Left lung (tissue), 4 donors: ENCODE measurements at regions not wholly inside any gene's neighbourhood (a gene's known extent, or its start where the extent isn't known, plus 50 kb on each side); places are given as distances from the start of the nearest gene placed in this dataset.

Source experiments
- ATAC-seq: fragments of 200-7000 bp; cut with Tn5 transposase; one replicate; pipeline ENCODE4 v1.9.1; 2020; ENCODE audit warnings: moderate library complexity
- DNase-seq, 4 donors: peaks; one replicate each; pipeline ENCODE4 v3.0.0-alpha.2; 2013 to 2020
- H3K27ac ChIP-seq, 2 donors: fragments of 200-600 bp; sonication (generic) in 1 of 2; one replicate each; pipeline versions ENCODE4 v1.5.0 to v1.8.0; 2020 to 2021
- H3K27me3 ChIP-seq, 2 donors: fragments of 200-600 bp; sonication (generic) in 1 of 2; one replicate each; pipeline versions ENCODE4 v1.5.0 to v1.8.0; 2020 to 2021
- H3K36me3 ChIP-seq, 2 donors: fragments of 200-600 bp; sonication (generic) in 1 of 2; one replicate each; pipeline versions ENCODE4 v1.5.0 to v1.8.0; 2020 to 2021
- H3K4me1 ChIP-seq, 2 donors: fragments of 200-600 bp; one replicate each; pipeline ENCODE4 v1.8.0; 2021
- H3K4me3 ChIP-seq, 2 donors: fragments of 200-600 bp; sonication (generic) in 1 of 2; one replicate each; pipeline versions ENCODE4 v1.5.0 to v1.8.0; 2020 to 2021; ENCODE audit warnings: mild to moderate bottlenecking in 1 of 2
- H3K9me3 ChIP-seq, 2 donors: fragments of 200-600 bp; sonication (generic) in 1 of 2; one replicate each; pipeline versions ENCODE4 v1.5.0 to v1.8.0; 2020 to 2021
- intact Hi-C, 2 donors: fragments of 100-400 bp; cut with DNase I; formaldehyde crosslinking; loops; one replicate each; pipeline versions ENCODE4 v1.11.2 to v1.14.2; 2022
- TF ChIP-seq, protein P1 (sequence below), 2 donors: fragments of 200-600 bp; sonication (generic) in 1 of 2; IDR thresholded peaks; one replicate each; pipeline versions ENCODE4 v1.5.0 to v1.8.0; 2021; ENCODE audit warnings: antibody characterized with exemption in 2 of 2
- donor health status: DM: no; HTN: yes; CAD: no.
- donor health status: DM: no; HTN: no; CAD: no.

DNA sequence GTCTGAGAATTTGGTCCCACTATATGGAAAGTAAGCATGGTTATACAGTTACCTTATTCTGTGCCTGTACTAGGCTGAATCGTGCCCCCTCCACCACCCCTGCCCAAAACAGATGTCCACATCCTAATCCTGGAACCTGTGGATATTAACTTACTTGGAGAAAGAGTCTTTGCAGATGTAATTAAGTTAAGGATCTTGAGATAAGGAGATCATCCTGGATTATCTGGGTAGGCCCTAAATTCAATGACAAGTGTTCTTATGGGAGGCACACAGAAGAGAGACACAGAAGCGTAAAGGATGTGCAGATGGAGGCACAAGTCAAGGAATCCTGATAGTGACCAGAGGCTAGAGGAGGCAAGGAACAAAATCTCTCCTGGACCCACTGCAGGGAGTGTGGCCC lies 116.7 kb upstream of the MAN1A1 start:
- intact Hi-C loops, result no loop called here
- DNase-seq, result no peak
- H3K9me3 ChIP-seq, result peaks cover 0 to 2% of the 10 kb centered on the region in 2 donors
- no peak overlapping the region for H3K4me3 ChIP-seq
- TF ChIP-seq, protein P1, sequence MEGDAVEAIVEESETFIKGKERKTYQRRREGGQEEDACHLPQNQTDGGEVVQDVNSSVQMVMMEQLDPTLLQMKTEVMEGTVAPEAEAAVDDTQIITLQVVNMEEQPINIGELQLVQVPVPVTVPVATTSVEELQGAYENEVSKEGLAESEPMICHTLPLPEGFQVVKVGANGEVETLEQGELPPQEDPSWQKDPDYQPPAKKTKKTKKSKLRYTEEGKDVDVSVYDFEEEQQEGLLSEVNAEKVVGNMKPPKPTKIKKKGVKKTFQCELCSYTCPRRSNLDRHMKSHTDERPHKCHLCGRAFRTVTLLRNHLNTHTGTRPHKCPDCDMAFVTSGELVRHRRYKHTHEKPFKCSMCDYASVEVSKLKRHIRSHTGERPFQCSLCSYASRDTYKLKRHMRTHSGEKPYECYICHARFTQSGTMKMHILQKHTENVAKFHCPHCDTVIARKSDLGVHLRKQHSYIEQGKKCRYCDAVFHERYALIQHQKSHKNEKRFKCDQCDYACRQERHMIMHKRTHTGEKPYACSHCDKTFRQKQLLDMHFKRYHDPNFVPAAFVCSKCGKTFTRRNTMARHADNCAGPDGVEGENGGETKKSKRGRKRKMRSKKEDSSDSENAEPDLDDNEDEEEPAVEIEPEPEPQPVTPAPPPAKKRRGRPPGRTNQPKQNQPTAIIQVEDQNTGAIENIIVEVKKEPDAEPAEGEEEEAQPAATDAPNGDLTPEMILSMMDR (IDR thresholded peaks at IDR 0.05), result no peak
- H3K27ac ChIP-seq, result no peak overlapping the region
- H3K4me1 ChIP-seq, result no peaks in the 10 kb centered on the region
- H3K36me3 ChIP-seq, result no peaks in the 10 kb centered on the region
- H3K27me3 ChIP-seq, result no peaks in the 10 kb centered on the region
- ATAC-seq, result no peak

DNA sequence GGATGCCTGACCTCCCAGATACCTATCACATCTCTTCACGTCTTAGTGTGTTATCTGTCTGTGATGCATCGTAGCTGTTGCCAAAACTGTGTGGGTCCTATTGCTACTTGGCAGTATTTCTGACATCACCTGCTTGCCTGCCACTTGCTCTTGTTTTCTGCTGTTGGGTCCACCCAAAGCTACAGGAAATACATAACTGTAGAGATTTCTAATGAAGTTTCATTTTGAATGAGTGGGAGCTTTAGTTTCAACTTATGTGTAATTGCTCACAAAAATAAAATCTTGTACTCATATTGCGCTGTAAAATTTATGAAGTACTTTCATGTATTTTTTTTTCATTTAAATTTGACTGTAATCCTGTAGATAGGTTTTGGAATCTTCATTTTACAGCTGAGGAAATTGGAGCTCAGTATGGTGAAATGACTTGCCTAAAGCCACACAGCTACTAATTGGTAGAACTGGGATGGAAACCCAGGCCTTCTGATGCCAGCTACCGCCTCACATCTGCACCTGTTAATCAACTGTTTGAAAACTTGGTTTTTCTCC lies 113.6 kb upstream of the MAN1A1 start:
- ATAC-seq (no peak), DNase-seq (no peak)
- Histone ChIP-seq H3K27ac (no peak overlapping the region), H3K36me3 (no peaks in the 10 kb centered on the region), H3K4me3 (no peak overlapping the region), H3K27me3 (no peaks in the 10 kb centered on the region), H3K9me3 (peaks cover 0 to 9% of the 10 kb centered on the region in 2 donors), H3K4me1 (no peaks in the 10 kb centered on the region)
- intact Hi-C loops, result no loop called here
- TF ChIP-seq, protein P1 (IDR thresholded peaks at IDR 0.05), result no peak

DNA sequence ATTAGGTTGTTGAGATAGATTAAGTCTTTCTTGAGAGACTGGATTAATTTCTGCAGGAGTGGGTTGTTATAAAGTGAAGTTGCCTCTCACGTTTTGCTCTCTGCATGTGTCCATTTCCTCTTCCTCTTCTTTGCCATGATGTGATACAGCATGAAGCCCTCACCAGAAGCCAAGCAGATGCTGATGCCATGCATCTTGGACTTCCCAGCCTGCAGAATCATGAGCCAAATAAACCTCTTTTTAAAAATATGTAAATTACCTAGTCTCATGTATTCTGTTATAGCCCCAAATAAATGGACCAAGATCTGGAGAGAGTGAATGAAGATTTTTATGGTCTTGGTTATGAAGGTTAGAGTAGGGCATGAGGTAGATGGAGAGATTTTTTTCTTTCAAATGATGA lies 111.6 kb upstream of the MAN1A1 start:
- TF ChIP-seq, protein P1 (IDR thresholded peaks at IDR 0.05), result no peak
- no peaks in the 10 kb centered on the region for H3K27me3 ChIP-seq
- DNase-seq, result no peak
- H3K4me1 ChIP-seq, result no peaks in the 10 kb centered on the region
- no peak overlapping the region for H3K27ac ChIP-seq
- ATAC-seq, result no peak
- H3K9me3 ChIP-seq, result peaks cover 0 to 9% of the 10 kb centered on the region in 2 donors
- intact Hi-C loops, result no loop called here
- H3K36me3 ChIP-seq, result no peaks in the 10 kb centered on the region
- no peak overlapping the region for H3K4me3 ChIP-seq

DNA sequence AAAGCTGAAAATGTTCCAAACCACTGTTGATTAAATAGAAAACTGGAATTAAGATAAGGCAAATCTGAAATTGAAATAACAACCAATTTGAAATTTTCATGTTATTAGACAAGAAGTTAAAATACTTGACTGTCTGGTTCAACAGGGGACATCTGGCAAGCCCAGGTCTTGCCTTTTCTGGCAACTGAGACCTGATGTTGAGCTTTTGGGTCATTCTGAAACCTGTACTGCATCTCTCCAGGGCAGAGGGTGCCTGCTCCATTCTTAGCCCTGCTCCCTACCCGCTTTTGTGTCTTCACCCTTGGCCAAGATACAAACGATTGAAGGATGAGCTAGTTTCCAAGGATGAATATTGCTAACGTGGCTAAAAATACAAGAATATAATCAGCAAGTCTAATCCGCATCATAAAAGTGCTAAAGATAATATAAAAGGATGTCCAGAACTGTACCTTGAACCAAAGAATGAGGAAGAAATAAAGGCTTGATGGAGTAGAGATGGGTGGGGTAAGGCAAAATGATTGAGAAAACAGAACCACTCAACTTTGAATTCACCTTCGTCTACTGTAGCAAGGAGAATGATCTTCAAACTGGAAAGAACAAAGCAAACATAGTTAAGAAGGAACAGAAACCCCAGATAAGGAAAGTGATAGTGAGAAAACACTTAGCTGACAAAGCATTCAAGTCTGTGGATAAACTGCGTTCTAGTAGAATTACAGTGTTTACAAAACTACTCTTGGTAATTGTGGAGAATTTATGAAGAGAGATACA lies 109.8 kb upstream of the MAN1A1 start:
- intact Hi-C loops, result no loop called here
- ATAC-seq (peak; percentile 81), DNase-seq (no peak)
- Histone ChIP-seq H3K27me3 (no peaks in the 10 kb centered on the region), H3K4me3 (no peak overlapping the region), H3K9me3 (peaks cover 0 to 9% of the 10 kb centered on the region in 2 donors), H3K4me1 (no peaks in the 10 kb centered on the region), H3K27ac (no peak overlapping the region), H3K36me3 (no peaks in the 10 kb centered on the region)
- TF ChIP-seq, protein P1 (IDR thresholded peaks at IDR 0.05), result no peak

DNA sequence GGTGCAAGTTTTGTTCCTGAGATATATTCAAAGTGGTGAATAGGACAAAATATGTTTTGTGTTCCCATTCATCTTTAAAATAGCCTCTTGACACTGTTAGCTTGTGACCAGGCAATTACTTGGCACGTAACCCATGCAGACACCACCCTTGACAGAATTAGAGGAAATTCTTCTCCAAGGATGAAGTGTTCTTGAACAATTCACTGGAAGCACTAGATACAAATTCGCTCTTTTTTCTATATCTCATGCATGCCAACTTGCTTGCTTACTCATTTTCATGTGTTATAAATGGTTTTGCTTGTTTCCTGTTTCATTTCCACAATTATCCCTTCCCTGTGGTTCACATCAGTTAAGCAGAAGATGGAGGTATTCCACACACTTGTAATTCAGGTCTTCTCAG lies 105.2 kb upstream of the MAN1A1 start:
- Histone ChIP-seq H3K9me3 (no peaks in the 10 kb centered on the region), H3K4me1 (peaks cover 0 to 1% of the 10 kb centered on the region in 2 donors), H3K27ac (no peak overlapping the region), H3K27me3 (no peaks in the 10 kb centered on the region), H3K36me3 (no peaks in the 10 kb centered on the region), H3K4me3 (no peak overlapping the region)
- ATAC-seq, result peak; percentile 52
- intact Hi-C loops, result no loop called here
- TF ChIP-seq, protein P1 (IDR thresholded peaks at IDR 0.05), result no peak
- no peak for DNase-seq
